Cardiac muscle cell (in vitro differentiated cells and primary cell): ENCODE measurements at regions not wholly inside any gene's neighbourhood (a gene's known extent, or its start where the extent isn't known, plus 50 kb on each side); places are given as distances from the start of the nearest gene placed in this dataset.
"Not testable (repeated sequence)": the region's sequence is repeated elsewhere in the genome, so short reads cannot be mapped to it uniquely, and the experiment has no call there.

Source experiments
- DNase-seq, 2 donors: peaks; one replicate each; pipeline versions ENCODE4 v3.0.0 to v3.0.0-alpha.2; 2010 to 2017; ENCODE audit warnings: low read depth in 1 of 2, low spot score in 1 of 2
- H3K27ac ChIP-seq: fragments of 200-600 bp; sonication (generic); 2 replicates; pipeline ENCODE4 v1.5.1; 2016
- H3K27me3 ChIP-seq: fragments of 200-600 bp; sonication (generic); 2 replicates; pipeline ENCODE4 v1.6.0; 2016; ENCODE audit warnings: control low read depth
- H3K36me3 ChIP-seq: fragments of 200-600 bp; sonication (generic); 2 replicates; pipeline ENCODE4 v1.5.1; 2016; ENCODE audit warnings: control low read depth
- H3K4me1 ChIP-seq: fragments of 200-600 bp; sonication (generic); 2 replicates; pipeline ENCODE4 v1.8.1; 2017; ENCODE audit warnings: low read depth, mild to moderate bottlenecking, mixed run types
- H3K4me3 ChIP-seq: fragments of 200-600 bp; sonication (generic); 2 replicates; pipeline ENCODE4 v1.5.1; 2016; ENCODE audit warnings: mild to moderate bottlenecking
- H3K9me3 ChIP-seq: fragments of 200-600 bp; sonication (generic); 2 replicates; pipeline ENCODE4 v1.5.1; 2017; ENCODE audit warnings: low read depth, mild to moderate bottlenecking, control low read depth
- TF ChIP-seq, protein P1 (sequence below): IDR thresholded peaks from 2 replicates; pipeline ENCODE4 v1.5.1; 2012; ENCODE audit warnings: low read depth, mild to moderate bottlenecking, low read length

DNA sequence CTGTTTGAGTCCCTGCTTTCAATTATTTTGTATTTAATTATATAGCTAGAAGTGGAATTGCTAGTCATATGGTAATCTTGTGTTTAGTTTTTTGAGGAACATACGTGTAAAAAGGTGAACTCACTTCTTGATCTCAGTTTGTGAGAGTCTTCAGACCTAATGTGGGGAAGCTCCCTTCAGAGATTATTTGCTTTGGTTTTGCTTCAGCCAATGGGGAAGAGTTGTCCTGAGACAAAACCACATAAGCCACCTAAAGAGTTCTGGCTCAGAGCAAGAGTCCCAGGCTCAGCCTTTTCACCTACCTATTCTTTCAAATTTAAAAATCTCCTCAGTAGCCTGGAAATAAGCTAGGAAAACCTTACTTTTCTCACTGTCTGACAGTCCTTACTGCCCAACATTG is 138.4 kb downstream of the UCK2 start:
- DNase-seq: no peak
- Histone ChIP-seq H3K27ac (no peak overlapping the region), H3K4me1 (no peaks in the 10 kb centered on the region), H3K9me3 (no peaks in the 10 kb centered on the region), H3K36me3 (no peaks in the 10 kb centered on the region), H3K4me3 (no peak overlapping the region), H3K27me3 (peaks cover 6% of the 10 kb centered on the region)
- TF ChIP-seq, protein P1, sequence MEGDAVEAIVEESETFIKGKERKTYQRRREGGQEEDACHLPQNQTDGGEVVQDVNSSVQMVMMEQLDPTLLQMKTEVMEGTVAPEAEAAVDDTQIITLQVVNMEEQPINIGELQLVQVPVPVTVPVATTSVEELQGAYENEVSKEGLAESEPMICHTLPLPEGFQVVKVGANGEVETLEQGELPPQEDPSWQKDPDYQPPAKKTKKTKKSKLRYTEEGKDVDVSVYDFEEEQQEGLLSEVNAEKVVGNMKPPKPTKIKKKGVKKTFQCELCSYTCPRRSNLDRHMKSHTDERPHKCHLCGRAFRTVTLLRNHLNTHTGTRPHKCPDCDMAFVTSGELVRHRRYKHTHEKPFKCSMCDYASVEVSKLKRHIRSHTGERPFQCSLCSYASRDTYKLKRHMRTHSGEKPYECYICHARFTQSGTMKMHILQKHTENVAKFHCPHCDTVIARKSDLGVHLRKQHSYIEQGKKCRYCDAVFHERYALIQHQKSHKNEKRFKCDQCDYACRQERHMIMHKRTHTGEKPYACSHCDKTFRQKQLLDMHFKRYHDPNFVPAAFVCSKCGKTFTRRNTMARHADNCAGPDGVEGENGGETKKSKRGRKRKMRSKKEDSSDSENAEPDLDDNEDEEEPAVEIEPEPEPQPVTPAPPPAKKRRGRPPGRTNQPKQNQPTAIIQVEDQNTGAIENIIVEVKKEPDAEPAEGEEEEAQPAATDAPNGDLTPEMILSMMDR: no peak

DNA sequence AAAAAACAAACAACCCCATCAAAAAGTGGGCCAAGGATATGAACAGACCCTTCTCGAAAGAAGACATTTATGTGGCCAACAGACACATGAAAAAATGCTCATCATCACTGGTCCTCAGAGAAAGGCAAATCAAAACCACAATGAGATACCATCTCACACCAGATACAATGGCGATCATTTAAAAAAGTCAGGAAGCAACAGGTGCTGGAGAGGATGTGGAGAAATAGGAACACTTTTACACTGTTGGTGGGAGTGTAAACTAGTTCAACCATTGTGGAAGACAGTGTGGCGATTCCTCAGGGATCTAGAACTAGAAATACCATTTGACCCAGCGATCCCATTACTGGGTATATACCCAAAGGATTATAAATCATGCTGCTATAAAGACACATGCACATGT is 142.0 kb downstream of the UCK2 start:
- not testable (repeated sequence) for H3K27me3 ChIP-seq, DNase-seq, H3K4me1 ChIP-seq, H3K4me3 ChIP-seq, H3K27ac ChIP-seq, H3K9me3 ChIP-seq, H3K36me3 ChIP-seq

DNA sequence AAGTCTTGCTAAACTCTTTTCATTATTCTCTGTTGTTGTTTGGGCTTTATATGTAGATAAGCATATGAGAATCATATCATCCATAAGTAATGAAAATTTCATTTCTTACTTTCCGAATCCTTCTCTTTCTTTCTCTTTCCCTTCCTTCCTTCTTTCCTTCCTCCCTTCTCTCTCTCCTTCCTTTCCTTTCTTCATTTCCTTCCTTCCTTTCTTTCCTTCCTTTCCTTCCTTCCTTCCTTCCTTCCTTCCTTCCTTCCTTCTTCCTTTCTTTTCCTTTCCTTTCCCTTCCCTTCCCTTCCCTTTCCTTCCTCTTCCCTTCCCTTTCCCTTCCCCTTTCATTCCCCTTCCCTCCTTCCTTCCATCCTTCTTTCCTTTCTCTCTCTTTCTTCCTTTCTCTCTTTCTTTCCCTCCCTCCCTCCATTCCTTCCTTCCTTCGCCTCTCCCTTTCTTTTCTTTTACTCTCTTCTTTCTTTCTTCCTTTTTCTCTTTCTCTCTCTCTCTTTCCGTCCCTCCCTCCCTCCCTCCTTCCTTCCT is 147.3 kb downstream of the UCK2 start:
- H3K9me3 ChIP-seq: no peaks in the 10 kb centered on the region
- H3K36me3 ChIP-seq: no peaks in the 10 kb centered on the region
- H3K4me3 ChIP-seq: no peak overlapping the region
- H3K27me3 ChIP-seq: no peaks in the 10 kb centered on the region
- H3K4me1 ChIP-seq: no peaks in the 10 kb centered on the region
- DNase-seq: no peak
- TF ChIP-seq, protein P1: no peak
- no peak overlapping the region for H3K27ac ChIP-seq

DNA sequence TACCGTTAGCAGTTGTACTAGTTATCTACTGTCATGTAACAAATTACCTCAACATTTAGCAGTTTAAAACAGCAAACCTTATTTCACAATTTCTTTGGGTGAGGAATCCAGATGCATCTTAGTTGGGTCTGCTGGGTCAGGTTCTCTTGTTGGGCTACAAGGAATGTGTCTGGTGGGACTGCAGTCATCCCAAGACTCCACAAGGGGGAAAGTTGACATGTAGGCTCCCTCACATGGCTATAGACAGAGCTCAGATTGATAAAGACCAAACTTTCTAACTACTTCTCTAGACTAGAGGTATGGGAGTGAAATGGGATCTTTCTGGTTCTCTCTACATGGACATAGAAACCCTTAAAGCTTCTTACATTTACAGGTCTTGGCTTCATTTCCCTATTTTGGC is 160.9 kb downstream of the UCK2 start:
- Histone ChIP-seq H3K27ac (no peak overlapping the region), H3K4me1 (no peaks in the 10 kb centered on the region), H3K4me3 (no peak overlapping the region), H3K9me3 (no peaks in the 10 kb centered on the region), H3K36me3 (no peaks in the 10 kb centered on the region), H3K27me3 (no peaks in the 10 kb centered on the region)
- TF ChIP-seq, protein P1: no peak
- no peak for DNase-seq

DNA sequence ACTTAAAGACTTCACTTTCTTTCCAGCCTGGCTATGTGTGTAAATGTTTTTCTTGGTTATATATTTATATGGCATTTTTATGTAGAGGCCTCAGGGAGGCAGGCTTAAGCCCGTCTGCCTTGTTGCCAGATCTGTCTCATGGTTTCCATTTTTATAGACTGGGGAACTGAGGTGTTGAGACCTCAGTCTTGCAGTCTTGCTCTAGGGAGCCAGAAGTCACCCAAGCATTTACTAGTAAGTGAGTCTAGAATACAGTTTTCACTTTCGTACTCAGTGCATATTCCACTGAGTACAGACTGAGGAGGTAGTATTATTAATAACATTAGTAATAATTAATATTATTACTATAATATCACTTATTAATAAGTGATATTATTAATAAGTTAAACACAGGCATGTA is 161.4 kb downstream of the UCK2 start:
- TF ChIP-seq, protein P1: no peak
- H3K9me3 ChIP-seq: no peaks in the 10 kb centered on the region

DNA sequence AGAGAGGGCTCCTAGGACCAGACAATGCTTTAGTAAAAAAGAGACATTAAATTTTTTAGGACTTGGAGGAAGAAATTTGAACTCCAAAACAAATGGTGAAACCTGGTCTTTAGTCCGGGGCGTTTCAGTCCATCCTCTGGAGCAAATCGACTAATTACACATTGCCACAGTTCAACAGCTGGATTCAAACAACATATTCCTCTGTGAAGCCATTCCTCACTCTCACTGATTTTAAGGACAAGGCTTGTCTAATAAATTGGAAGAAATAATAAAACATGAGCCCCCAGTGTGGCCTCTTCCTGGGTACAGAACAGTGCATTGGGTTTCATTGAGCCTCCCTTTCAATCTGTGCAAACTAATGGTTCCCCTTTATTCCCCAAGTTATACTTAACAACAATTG is 165.1 kb downstream of the UCK2 start:
- Histone ChIP-seq H3K9me3 (no peaks in the 10 kb centered on the region), H3K27ac (no peak overlapping the region), H3K27me3 (no peaks in the 10 kb centered on the region), H3K36me3 (no peaks in the 10 kb centered on the region), H3K4me3 (no peak overlapping the region), H3K4me1 (no peaks in the 10 kb centered on the region)
- TF ChIP-seq, protein P1: no peak
- DNase-seq: no peak

More for the DNA sequence above, 161.4 kb downstream of the UCK2 start:
- Histone ChIP-seq H3K4me3 (no peak overlapping the region), H3K4me1 (no peaks in the 10 kb centered on the region), H3K27me3 (no peaks in the 10 kb centered on the region), H3K36me3 (no peaks in the 10 kb centered on the region), H3K27ac (no peak overlapping the region)
- DNase-seq: no peak
